ENCODE measurements at regions not wholly inside any gene's neighbourhood (a gene's known extent, or its start where the extent isn't known, plus 50 kb on each side); places are given as distances from the start of the nearest gene placed in this dataset.

GRCh38 chr12:69119770-69120169, 119.6 kb upstream of the CPSF6 start:
- no peaks in the 10 kb centered on the region for H3K9me2 ChIP-seq (ENCODE audit: insufficient read depth, low read length)
- no peak for TF ChIP-seq CTCF (conservative IDR thresholded peaks at IDR 0.05; ENCODE audit: low read length)
- no peak for TF ChIP-seq EZH2phosphoT487 (IDR thresholded peaks at IDR 0.05; ENCODE audit: borderline replicate concordance, low read depth, low read length)
- no peaks in the 10 kb centered on the region for H4K20me1 ChIP-seq (ENCODE audit: insufficient read depth, low read length)
- H2AFZ ChIP-seq (ENCODE audit: low read length) = no peak overlapping the region
- H3K9me3 ChIP-seq (ENCODE audit: low read length) = no peaks in the 10 kb centered on the region
- no peak overlapping the region for H3K27ac ChIP-seq (ENCODE audit: low read depth, low read length, poor library complexity, severe bottlenecking)
- ChIA-PET POLR2A (interaction anchor here (0.7 kb wide), 1 partner anchor 44 kb away, joined by 3 read pairs; no protein-coding TSS in a partner anchor), CTCF (ENCODE audit: unreplicated experiment) (no interaction called here)
- H3K79me2 ChIP-seq (ENCODE audit: insufficient read depth, low read depth, low read length) = no peaks in the 10 kb centered on the region
- no peak overlapping the region for H3K4me3 ChIP-seq (ENCODE audit: low read depth, low read length, poor library complexity, severe bottlenecking)
- DNase-seq (ENCODE audit: low spot score) = no peak
- intact Hi-C loops (cut with micrococcal nuclease; ENCODE audit: unreplicated experiment) = no loop called here
- no peaks in the 10 kb centered on the region for H3K36me3 ChIP-seq (ENCODE audit: insufficient read depth, low read length)
- H3K4me1 ChIP-seq (ENCODE audit: insufficient read depth, low read length, poor library complexity, severe bottlenecking) = no peaks in the 10 kb centered on the region
- no peak overlapping the region for H3K4me2 ChIP-seq (ENCODE audit: low read length)
- no TSS peak for BruUV-seq (replicated peaks)

- Histone ChIP-seq H2AFZ (ENCODE audit: low read length) (no peak overlapping the region), H3K9me3 (ENCODE audit: low read length) (no peaks in the 10 kb centered on the region), H3K4me3 (ENCODE audit: low read depth, low read length, poor library complexity, severe bottlenecking) (no peak overlapping the region), H3K79me2 (ENCODE audit: insufficient read depth, low read depth, low read length) (no peaks in the 10 kb centered on the region), H3K4me1 (ENCODE audit: insufficient read depth, low read length, poor library complexity, severe bottlenecking) (no peaks in the 10 kb centered on the region), H3K36me3 (ENCODE audit: insufficient read depth, low read length) (no peaks in the 10 kb centered on the region), H3K4me2 (ENCODE audit: low read length) (no peak overlapping the region), H3K9me2 (ENCODE audit: insufficient read depth, low read length) (no peaks in the 10 kb centered on the region), H3K27ac (ENCODE audit: low read depth, low read length, poor library complexity, severe bottlenecking) (no peak overlapping the region), H4K20me1 (ENCODE audit: insufficient read depth, low read length) (no peaks in the 10 kb centered on the region)
- ChIA-PET POLR2A (no interaction called here), CTCF (ENCODE audit: unreplicated experiment) (no interaction called here)
- DNase-seq (ENCODE audit: low spot score) = no peak
- BruUV-seq (replicated peaks) = no TSS peak
- TF ChIP-seq EZH2phosphoT487 (IDR thresholded peaks at IDR 0.05; ENCODE audit: borderline replicate concordance, low read depth, low read length) (no peak), CTCF (conservative IDR thresholded peaks at IDR 0.05; ENCODE audit: low read length) (no peak)
- intact Hi-C loops (cut with micrococcal nuclease; ENCODE audit: unreplicated experiment) = no loop called here
Observed at GRCh38 chr12:69120354-69120753, 119.0 kb upstream of the CPSF6 start.

- POLR2A ChIA-PET = interaction anchor here (0.6 kb wide), 1 partner anchor 411 kb away, joined by 4 read pairs; no protein-coding TSS in a partner anchor
Observed at GRCh38 chr12:69123311-69123710, 116.1 kb upstream of the CPSF6 start.

More at GRCh38 chr12:69123311-69123710, 116.1 kb upstream of the CPSF6 start:
- DNase-seq (ENCODE audit: low spot score) = no peak
- no peaks in the 10 kb centered on the region for H3K9me3 ChIP-seq (ENCODE audit: low read length)
- no peaks in the 10 kb centered on the region for H3K36me3 ChIP-seq (ENCODE audit: insufficient read depth, low read length)
- no peaks in the 10 kb centered on the region for H3K4me1 ChIP-seq (ENCODE audit: insufficient read depth, low read length, poor library complexity, severe bottlenecking)
- H3K79me2 ChIP-seq (ENCODE audit: insufficient read depth, low read depth, low read length) = no peaks in the 10 kb centered on the region
- H3K4me2 ChIP-seq (ENCODE audit: low read length) = no peak overlapping the region
- no TSS peak for BruUV-seq (replicated peaks)
- TF ChIP-seq CTCF (conservative IDR thresholded peaks at IDR 0.05; ENCODE audit: low read length) (no peak), EZH2phosphoT487 (IDR thresholded peaks at IDR 0.05; ENCODE audit: borderline replicate concordance, low read depth, low read length) (no peak)
- intact Hi-C loops (cut with micrococcal nuclease; ENCODE audit: unreplicated experiment) = no loop called here
- H2AFZ ChIP-seq (ENCODE audit: low read length) = no peak overlapping the region
- H4K20me1 ChIP-seq (ENCODE audit: insufficient read depth, low read length) = no peaks in the 10 kb centered on the region
- no peaks in the 10 kb centered on the region for H3K9me2 ChIP-seq (ENCODE audit: insufficient read depth, low read length)
- no peak overlapping the region for H3K27ac ChIP-seq (ENCODE audit: low read depth, low read length, poor library complexity, severe bottlenecking)
- no peak overlapping the region for H3K4me3 ChIP-seq (ENCODE audit: low read depth, low read length, poor library complexity, severe bottlenecking)
- CTCF ChIA-PET (ENCODE audit: unreplicated experiment) = no interaction called here
